A673 (cell line): ENCODE measurements at regions not wholly inside any gene's neighbourhood (a gene's known extent, or its start where the extent isn't known, plus 50 kb on each side); places are given as distances from the start of the nearest gene placed in this dataset.

Experiments used
- CTCF ChIP-seq: fragments of 300-800, 200-600 bp; sonication (generic); conservative IDR thresholded peaks from 2 replicates; pipeline ENCODE4 v1.5.1; 2017; ENCODE audit warnings: low read depth, mild to moderate bottlenecking, antibody characterized with exemption, low read length, moderate library complexity, mixed read lengths
- EZH2 ChIP-seq: fragments of 200-600 bp; sonication (generic); IDR thresholded peaks from 2 replicates; pipeline ENCODE4 v1.6.1; 2017; ENCODE audit warnings: borderline replicate concordance, low read depth, mild to moderate bottlenecking, mixed read lengths, antibody characterized with exemption, low read length; ENCODE audit not compliant: poor library complexity, severe bottlenecking

- no peak for TF ChIP-seq CTCF
- no peak for TF ChIP-seq EZH2
Measured at GRCh38 chr1:196114193-196114592, 494.0 kb downstream of the KCNT2 start.
